Sciatic nerve (tissue), 2 donors: ENCODE measurements at regions not wholly inside any gene's neighbourhood (a gene's known extent, or its start where the extent isn't known, plus 50 kb on each side); places are given as distances from the start of the nearest gene placed in this dataset.

Source experiments
- ATAC-seq: fragments of 200-7000 bp; cut with Tn5 transposase; one replicate; pipeline ENCODE4 v1.9.1; 2020; ENCODE audit warnings: mild to moderate bottlenecking, moderate library complexity
- DNase-seq: peaks from one replicate; pipeline ENCODE4 v3.0.0-alpha.2; 2020; ENCODE audit warnings: low spot score
- intact Hi-C: fragments of 100-400 bp; cut with DNase I; formaldehyde crosslinking; loops from one replicate; pipeline ENCODE4 v1.14.2; 2022
- donor health status: DM: no; HTN: no; CAD: no.
- donor health status: DM: no; HTN: no; CAD: no.

DNA sequence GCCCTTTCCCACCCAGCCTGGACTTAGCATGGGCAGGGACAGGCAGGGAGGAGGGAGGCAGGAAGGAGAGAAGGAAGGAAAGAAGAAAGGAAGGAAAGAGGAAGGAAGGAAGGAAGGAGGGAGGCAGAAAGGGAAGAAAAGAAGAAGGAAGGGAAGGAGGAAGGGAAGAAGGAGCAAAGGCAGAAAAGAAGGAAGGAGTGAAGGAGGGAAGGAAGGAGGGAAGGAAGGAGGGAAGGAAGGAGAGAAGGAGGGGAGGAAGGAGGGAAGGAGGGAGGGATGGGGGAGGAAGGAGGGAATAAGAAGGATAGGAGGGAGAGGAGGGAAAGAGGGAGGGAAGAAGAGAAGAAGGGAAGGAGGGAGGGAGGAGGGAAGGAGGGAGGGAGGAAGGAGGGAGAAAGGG, 110.4 kb downstream of the SALL1 start:
- ATAC-seq (no peak), DNase-seq (no peak)
- intact Hi-C loops: no loop called here

DNA sequence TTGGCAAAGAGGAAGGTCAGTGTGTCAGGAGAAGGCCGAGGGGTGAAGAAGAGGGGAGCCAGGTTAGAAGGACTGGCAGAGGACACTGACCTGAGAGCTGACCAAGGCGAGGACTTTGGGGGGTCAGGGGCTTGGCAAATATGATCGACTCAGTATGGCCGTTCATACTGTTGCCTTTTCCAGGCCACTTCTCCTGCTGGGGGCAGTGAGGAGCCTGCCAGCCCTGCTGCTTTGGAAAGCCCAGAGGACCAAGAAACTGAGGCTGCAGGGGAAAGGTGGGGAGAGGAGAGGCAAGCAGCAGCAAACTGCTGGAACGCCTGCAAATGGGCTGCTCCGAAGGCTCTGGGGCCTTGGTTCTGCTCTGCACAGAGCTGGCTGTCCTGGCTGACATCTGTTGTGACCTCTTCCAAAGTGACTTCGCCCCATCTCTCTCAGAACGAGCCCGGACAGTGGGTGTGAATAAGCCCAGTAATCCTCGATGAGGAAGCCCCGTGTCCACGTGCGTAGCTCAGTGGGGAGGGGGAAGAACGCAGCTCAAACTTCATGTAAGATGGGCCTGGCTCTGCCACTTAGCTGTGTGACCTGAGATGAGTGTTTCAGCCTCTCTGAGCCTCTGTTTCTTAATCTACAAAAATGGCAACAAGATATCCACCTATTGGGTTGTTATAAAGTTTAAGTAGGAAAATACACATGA, 111.3 kb downstream of the SALL1 start:
- DNase-seq: no peak
- intact Hi-C loops: no loop called here
- ATAC-seq: no peak

DNA sequence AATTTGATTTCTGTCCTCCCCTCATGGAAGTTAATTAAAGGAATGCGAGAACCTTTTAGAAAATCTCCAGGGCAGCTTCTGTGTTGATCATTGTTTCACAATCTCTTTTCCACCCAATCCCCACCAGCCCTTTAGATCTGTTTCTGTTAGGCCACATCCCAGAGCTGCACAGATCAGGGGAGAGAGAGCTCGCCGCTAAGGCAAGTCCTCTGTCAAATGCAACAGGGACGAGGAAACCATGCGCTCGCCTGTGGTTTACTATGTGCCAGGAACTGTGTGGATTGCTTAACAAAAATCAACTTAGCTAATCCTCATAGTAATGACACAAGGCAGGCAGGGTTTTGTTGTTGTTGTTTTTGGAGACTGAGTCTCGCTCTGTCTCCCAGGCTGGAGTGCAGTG, 115.4 kb downstream of the SALL1 start:
- intact Hi-C loops: no loop called here
- ATAC-seq: peak; percentile 77
- no peak for DNase-seq

DNA sequence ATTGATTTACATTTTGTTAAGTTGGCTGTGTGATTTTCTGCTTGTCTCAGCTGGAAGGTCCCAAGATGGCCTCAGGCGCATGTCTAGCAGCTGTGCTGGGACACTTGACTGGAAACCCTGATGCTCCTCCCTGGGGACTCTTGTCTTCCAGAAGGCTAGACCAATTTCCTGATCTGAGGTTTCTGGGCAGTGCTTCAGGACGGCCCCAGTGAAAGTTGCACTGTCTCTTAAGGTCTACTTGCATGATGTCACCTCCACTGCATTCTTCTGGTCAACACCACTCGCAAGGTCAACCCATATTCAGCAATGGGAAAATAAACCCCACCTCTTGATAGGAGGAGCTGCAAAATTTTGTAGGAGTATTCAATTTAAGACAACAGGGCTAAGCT, 116.0 kb downstream of the SALL1 start:
- DNase-seq (no peak), ATAC-seq (peak; percentile 87)
- intact Hi-C loops: no loop called here

DNA sequence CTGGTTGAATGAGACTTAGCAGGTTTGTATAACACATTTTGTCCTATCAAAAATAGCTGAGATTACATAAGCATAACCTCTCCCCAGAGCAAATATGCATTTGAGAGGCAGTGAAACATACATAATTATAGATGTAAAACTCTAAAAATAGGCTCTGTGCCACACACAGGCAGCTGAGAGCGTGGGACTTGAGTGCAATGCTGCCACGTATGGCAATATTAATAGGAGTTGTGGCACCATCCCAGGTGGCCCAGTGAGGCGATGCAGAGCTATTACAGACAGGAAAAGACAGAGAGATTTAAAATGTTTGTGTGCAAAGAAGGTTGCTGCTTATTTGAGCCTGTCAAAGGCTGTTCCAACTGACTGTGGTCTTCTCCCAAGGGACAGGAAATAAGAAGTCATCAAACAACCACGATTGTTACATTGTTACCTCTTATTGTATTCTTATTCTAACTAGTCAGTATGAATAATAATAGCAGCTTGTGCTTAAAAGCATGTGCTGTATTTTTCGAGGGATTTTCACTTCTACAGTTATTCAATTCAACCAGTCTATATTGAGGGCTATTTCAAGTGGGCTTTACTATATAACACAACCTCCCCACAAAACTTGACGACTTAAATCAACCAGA, 116.5 kb downstream of the SALL1 start:
- DNase-seq (no peak), ATAC-seq (no peak)
- intact Hi-C loops: no loop called here

DNA sequence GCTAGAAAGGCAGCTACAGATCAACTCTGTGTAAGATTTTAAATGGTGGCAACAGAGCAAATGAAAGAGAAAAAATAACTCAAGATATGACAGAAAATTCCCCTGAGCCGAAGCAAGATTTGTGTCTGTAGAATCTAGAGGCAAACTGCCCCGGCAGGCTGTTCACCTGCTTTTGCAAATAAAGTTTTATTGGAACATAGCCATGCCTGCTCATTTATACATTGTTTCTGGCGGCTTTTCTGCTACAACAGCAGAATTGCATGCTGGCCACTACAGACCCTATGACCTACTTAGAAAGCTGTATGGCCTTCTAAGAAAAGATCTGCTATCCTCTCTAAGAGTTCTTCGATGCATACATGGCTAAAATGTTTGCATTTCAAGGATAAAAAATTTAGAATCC, 119.5 kb downstream of the SALL1 start:
- no peak for ATAC-seq
- DNase-seq: no peak
- intact Hi-C loops: no loop called here

DNA sequence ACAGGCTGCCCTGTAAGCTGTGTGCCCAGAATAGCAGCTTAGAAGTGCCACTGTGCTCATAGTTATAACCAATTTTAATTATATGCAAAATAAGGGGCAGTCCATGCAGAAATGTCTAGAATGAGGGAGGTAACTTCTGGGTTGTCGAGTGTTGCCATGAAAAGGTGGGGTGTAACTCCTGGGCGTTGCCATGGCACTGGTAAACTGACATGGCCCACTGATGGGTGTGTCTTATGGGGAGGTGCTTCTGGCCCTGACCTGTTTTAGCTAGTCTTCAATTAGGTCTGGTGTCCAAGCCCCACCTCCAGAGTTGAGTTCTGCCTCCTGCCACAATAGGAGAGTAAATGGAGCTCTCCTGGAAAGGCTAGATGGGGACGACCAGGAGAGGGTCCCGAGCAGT, 120.6 kb downstream of the SALL1 start:
- DNase-seq (no peak), ATAC-seq (no peak)
- intact Hi-C loops: no loop called here

DNA sequence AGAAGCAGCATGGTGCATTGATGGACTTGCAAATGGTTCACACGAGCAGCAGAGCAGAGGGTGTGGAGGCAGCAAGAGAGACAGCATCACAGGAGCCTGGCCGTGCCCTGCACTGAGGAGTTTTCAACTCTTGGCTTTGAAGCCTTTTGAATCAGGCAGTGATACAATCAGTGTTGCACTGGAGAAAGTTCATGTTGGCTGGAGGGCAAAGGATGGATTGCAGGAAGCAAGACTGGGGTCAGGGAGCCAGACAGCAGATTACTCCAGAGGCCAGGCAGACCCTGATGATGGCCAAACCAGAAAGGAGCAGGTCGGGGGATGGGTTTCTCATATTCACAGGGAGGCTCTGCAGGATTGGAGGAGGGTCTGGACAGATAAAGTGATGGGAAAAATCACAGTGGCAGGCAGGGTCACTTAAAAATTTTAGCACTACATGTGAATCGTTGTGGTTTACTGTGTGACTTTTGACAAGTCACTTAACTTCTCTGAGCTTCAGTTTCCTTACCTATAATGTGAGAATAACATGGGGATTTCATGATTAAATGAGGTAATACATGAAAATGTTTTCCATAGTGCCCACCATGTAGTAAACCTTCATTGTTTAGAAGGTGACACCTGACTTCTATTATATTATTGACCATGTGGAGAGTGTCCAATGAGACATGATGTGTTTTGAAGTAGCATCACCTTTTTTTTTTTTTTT, 125.3 kb downstream of the SALL1 start:
- no peak for ATAC-seq
- no peak for DNase-seq
- intact Hi-C loops: no loop called here

DNA sequence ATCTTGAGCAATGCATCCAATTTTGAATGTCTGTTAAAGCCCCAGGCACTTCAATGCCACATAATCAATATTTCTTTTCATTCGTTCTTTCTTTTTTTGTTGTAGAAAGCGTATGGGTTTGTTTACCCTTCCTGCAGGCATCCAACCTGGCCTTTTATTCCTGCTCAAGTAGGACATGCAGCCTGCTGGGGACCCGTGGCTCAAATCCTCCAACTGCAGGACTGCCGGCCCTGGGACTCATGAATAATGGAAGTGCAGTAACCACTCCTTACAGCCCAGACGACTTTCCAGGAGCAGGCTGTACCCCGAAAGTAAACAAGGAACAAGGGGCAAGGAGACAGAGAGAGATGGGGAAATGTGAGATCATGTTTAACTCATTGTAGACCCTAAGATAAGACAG, 126.4 kb downstream of the SALL1 start:
- intact Hi-C loops: no loop called here

DNA sequence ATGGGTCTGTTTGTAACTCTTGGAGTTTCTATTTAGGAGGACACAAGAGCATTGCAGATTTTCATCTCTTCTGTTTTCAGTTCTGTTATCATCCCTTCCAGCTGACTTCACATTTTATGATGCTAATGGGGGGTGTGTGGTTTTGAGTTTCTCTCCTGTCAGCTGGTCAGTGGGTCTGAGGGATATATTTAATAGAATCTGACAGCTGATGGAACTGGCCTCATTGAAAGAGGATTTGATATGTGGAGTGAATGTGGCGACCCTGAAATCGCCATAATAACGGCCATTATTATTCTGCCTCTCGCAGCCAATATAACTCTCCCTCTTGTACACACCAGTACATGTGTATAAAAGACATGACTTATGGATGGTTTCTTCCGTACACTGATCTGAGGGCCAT, 128.1 kb downstream of the SALL1 start:
- ATAC-seq (no peak), DNase-seq (no peak)
- intact Hi-C loops: no loop called here

More for the DNA sequence above, 126.4 kb downstream of the SALL1 start:
- ATAC-seq (no peak), DNase-seq (no peak)

DNA sequence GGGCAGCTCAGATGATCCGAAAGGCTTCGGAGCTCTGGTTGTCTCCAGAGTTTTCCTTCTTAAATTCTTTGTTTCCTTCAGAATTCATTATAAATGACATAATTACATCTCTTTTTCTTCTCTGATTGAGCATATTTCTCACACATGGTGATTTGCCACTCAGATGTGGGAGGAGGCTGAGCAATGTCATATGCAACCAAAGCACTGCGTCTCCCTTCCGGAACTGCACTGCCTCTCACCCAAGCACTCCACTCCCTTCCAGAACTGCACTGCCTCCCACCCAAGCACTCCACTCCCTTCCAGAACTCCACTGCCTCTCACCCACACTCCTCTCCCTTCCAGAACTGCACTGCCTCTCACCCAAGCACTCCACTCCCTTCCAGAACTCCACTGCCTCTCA, 131.5 kb downstream of the SALL1 start:
- no peak for DNase-seq
- intact Hi-C loops: no loop called here
- no peak for ATAC-seq

DNA sequence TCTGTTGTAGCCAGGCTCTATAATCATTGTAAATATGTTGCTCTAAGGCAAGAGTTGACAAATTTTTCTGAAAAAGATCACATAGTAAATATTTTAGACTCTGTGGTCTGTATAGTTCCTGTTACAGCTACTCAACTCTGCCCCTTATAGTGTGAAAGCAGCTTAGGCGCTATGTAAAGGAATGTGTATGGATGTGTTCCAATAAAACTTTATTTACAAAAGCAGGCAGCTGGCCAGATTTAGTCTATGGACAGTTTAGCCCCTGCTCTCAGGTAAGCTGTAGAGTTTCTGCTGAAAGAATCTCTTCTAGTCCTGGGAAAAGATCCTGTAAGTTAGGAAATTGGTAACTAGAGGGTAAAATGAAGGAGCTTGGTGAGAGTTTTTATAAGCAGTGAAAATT, 133.1 kb downstream of the SALL1 start:
- DNase-seq (no peak), ATAC-seq (no peak)
- intact Hi-C loops: no loop called here

DNA sequence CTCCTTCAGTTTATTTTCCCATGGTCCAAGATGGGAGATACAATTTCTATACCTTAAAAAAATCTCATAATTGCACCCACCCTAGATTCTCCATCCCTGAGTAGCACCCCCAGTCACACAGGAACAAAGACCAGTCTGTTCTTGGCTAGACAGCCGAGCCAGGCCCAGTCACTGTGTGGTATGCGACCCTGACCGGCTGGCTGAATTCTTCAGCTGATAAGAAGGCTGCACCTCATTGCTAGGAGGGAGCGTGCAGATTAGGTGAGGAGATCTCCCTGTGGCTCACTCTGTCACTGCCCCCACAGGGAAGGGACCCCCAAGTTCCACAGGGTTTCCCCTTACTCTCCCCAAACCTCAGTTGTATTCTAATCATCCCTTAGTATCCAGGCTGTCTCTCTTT, 138.7 kb downstream of the SALL1 start:
- ATAC-seq (no peak), DNase-seq (no peak)
- intact Hi-C loops: no loop called here

DNA sequence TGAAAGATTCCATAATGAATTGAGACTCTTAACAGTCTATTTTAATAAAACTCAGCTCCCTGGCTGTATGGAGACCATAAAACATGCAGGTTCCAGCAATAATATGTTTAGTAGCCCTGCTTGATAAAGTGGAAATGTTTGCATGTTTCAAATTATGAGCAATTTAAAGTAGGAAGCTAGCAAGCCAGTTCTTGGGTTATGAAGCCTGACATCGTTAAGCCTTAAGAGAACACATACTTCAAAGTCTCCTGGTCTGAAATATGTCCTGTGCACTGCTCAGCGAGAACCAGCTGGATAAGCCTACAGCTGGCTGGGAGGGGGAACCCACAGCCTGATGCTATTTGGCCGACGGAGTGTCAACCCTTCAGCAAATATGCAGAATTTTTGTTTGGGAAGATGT, 140.3 kb downstream of the SALL1 start:
- intact Hi-C loops: no loop called here
- ATAC-seq (no peak), DNase-seq (no peak)

DNA sequence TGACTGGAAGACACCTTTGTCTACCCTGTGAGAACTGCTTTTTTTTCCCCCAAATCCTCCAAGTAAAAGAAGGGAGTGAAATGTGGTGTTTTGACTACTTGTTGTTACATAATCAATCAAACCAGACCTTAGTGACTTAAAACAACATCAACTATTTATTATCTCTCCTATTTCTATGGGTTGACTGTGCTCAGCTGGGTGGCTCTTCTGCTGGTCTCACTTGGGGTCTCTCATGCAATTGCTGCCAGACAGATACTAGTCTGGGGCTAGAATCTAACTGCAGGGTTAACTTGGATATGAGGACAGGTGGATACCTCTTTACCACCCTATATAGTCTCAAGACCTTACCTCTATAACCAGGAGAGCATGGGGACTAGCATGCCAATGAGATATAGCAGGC, 141.3 kb downstream of the SALL1 start:
- DNase-seq: no peak
- no peak for ATAC-seq
- intact Hi-C loops: no loop called here

DNA sequence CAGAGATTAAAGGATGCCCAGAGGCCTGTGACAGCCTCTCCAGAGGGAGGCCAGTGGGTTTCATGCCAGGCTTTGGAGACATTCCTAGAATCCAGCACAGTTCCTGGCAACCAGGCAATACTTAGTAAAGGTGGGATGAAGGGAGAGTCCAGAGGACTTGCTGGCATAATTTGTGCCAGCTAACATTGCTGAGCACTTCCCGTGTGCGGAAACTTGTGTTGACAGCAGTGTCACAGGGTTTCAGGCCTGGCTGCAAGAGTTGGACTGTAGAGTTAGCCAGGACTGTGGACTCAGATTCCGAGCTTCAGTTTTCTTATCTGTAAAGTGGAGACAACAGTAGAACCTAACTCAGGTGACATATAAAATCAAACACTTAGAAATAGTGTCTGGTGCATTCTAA, 141.7 kb downstream of the SALL1 start:
- ATAC-seq (no peak), DNase-seq (no peak)
- intact Hi-C loops: no loop called here

DNA sequence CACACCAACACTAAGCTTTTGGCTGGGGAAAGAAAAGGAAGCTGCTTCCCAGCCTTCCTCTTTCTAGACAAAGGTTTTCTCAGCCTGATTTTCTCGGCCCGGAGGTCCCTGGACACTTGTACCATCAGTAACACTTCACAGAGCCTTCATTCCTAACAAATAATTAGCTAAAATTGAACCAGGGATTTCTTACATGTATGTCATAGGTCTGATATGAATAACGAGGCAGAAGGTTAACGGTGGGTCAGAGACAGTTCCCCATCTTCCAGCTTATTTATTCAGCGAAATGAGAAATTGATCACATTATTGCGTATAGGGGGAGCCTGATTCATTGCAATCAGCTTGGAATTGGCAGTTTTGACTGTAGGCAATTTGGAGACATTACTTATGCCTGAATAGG, 142.5 kb downstream of the SALL1 start:
- ATAC-seq: no peak
- intact Hi-C loops: no loop called here

DNA sequence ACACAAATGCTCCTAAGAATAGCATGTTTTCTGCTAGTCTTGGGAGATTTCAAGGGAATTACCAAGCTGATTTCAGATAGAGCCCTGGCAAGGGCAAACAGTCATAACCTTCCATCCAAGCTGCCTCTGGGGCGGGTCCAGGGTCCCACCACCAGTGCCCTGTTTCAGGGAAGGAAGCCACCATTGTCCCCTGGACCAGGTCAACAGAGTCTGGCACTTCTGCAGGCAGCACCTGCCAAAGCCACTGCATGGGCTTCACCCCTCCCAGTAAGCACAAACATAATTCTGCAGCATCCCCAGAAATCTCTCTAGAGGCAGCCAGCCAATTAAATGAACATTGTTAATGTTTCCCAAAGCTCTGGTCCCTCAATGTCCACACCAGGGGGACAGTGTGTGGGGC, 143.0 kb downstream of the SALL1 start:
- ATAC-seq (no peak), DNase-seq (no peak)
- intact Hi-C loops: no loop called here

More for the DNA sequence above, 142.5 kb downstream of the SALL1 start:
- no peak for DNase-seq

DNA sequence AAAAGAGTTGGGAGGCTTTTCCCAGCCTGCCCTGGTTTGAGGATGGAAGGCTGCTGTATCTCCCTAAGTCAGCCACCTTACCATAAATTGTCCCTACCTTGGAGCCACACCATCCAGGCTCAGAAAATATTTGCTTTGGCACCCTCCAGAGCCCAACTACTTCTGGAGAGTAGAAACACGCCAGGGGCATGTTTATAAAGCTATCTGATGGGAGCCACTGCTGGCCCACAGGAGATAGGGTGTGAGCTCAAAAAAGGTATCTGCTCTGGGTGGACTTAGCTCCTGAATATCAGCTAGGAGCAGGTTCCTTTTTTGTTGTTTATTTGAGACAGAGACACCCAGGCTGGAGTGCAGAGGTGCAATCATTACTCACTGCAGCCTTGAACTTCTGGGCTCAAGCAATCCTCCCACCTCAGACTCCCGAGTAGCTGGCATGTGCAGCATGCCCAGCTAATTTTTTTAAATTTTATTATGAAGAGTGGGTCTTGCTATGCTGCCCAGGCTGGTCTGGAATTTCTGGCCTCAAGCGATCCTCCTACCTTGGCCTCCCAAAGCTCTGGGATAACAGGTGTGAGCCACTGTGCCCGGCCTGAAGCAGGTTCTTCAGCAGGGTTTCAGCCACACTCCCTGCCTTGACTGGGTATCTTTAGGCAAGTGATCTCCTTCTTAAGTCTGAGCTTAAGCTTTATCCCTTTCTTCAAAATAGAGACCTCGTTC, 147.1 kb downstream of the SALL1 start:
- intact Hi-C loops: no loop called here
- ATAC-seq: no peak
- no peak for DNase-seq

DNA sequence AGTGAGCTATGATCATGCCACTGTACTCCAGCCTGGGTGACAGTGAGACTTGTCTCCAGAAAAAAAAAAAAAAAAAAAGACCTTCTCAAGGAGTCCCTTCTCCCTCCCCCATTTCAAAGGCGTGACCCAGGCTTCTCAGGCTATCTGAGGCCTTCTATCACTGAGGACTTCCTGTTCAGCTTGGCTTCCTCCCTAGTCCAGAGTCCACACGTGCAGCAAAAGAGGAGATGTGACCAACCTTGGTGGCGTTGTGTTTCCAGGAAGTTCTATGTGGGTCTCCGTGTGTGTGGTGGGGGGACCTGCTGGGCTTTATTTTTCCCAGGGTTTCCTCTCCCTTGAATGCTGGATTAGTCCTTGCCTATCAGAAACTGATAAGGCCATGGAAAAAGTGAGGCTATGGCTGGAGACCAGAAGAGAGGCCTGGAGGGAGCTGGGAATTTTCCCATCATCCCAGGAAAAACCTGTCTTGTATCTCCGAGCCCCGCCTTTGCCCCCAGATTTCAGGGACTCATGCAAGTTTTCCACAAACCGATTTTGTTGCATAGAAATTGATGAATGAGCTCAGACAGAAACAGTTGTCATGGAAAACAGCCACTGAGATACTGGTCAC, 148.1 kb downstream of the SALL1 start:
- DNase-seq (no peak), ATAC-seq (no peak)
- intact Hi-C loops: no loop called here
